HG03066 (cell line): ENCODE measurements at regions not wholly inside any gene's neighbourhood (a gene's known extent, or its start where the extent isn't known, plus 50 kb on each side); places are given as distances from the start of the nearest gene placed in this dataset.

ENCODE experiments used
- ATAC-seq: cut with Tn5 transposase; IDR thresholded peaks from one replicate; pipeline ENCODE4 v1.9.1; 2021; ENCODE audit warnings: low read depth; ENCODE audit not compliant: unreplicated experiment

- ATAC-seq = no peak
These were observed 313.4 kb upstream of the FMN2 start for GRCh38 chr1:239778208-239778813.

- ATAC-seq = no peak
These were observed 311.7 kb upstream of the FMN2 start for GRCh38 chr1:239779962-239780361.

- no peak for ATAC-seq
These were observed 306.8 kb upstream of the FMN2 start for GRCh38 chr1:239784896-239785295.

- ATAC-seq = no peak
These were observed 306.1 kb upstream of the FMN2 start for GRCh38 chr1:239785576-239785975.

GRCh38 chr1:239786464-239786863 lies 305.2 kb upstream of the FMN2 start:
- no peak for ATAC-seq

GRCh38 chr1:239792157-239792556 lies 299.5 kb upstream of the FMN2 start:
- ATAC-seq = no peak

- no peak for ATAC-seq
These were observed 296.4 kb upstream of the FMN2 start for GRCh38 chr1:239795304-239795703.

- ATAC-seq = no peak
These were observed 292.1 kb upstream of the FMN2 start for GRCh38 chr1:239799617-239800016.

GRCh38 chr1:239800861-239801260 lies 290.8 kb upstream of the FMN2 start:
- no peak for ATAC-seq

GRCh38 chr1:239802275-239802674 lies 289.4 kb upstream of the FMN2 start:
- ATAC-seq = no peak

GRCh38 chr1:239803781-239804180 lies 287.9 kb upstream of the FMN2 start:
- no peak for ATAC-seq

- no peak for ATAC-seq
These were observed 287.4 kb upstream of the FMN2 start for GRCh38 chr1:239804266-239804665.

GRCh38 chr1:239805042-239805441 lies 286.6 kb upstream of the FMN2 start:
- ATAC-seq = no peak

- no peak for ATAC-seq
These were observed 285.6 kb upstream of the FMN2 start for GRCh38 chr1:239805851-239806772.

GRCh38 chr1:239806897-239807296 lies 284.8 kb upstream of the FMN2 start:
- no peak for ATAC-seq

GRCh38 chr1:239807361-239807760 lies 284.3 kb upstream of the FMN2 start:
- no peak for ATAC-seq

GRCh38 chr1:239810061-239810481 lies 281.6 kb upstream of the FMN2 start:
- no peak for ATAC-seq

- ATAC-seq = no peak
These were observed 280.3 kb upstream of the FMN2 start for GRCh38 chr1:239811211-239811885.

GRCh38 chr1:239812580-239812979 lies 279.1 kb upstream of the FMN2 start:
- ATAC-seq = no peak

- no peak for ATAC-seq
These were observed 277.3 kb upstream of the FMN2 start for GRCh38 chr1:239814306-239814881.

GRCh38 chr1:239815074-239815473 lies 276.6 kb upstream of the FMN2 start:
- ATAC-seq = no peak
